ENCODE measurements at regions not wholly inside any gene's neighbourhood (a gene's known extent, or its start where the extent isn't known, plus 50 kb on each side); places are given as distances from the start of the nearest gene placed in this dataset.

GRCh38 chr16:72551649-72552048 is 379.7 kb upstream of the PMFBP1 start:
- Histone ChIP-seq H3K36me3 (no peaks in the 10 kb centered on the region), H3K4me3 (no peak overlapping the region), H3K27ac (no peak overlapping the region), H3K27me3 (no peaks in the 10 kb centered on the region), H3K4me1 (ENCODE audit: insufficient read depth) (no peaks in the 10 kb centered on the region), H3K9me3 (no peaks in the 10 kb centered on the region)
- intact Hi-C loops (cut with DNase I): no loop called here
- TF ChIP-seq, protein P1, sequence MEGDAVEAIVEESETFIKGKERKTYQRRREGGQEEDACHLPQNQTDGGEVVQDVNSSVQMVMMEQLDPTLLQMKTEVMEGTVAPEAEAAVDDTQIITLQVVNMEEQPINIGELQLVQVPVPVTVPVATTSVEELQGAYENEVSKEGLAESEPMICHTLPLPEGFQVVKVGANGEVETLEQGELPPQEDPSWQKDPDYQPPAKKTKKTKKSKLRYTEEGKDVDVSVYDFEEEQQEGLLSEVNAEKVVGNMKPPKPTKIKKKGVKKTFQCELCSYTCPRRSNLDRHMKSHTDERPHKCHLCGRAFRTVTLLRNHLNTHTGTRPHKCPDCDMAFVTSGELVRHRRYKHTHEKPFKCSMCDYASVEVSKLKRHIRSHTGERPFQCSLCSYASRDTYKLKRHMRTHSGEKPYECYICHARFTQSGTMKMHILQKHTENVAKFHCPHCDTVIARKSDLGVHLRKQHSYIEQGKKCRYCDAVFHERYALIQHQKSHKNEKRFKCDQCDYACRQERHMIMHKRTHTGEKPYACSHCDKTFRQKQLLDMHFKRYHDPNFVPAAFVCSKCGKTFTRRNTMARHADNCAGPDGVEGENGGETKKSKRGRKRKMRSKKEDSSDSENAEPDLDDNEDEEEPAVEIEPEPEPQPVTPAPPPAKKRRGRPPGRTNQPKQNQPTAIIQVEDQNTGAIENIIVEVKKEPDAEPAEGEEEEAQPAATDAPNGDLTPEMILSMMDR (IDR thresholded peaks at IDR 0.05): no peak
- 90 to 99% (median 92%) methylated on average over 1 of the region's 1 CpG for WGBS, 3 donors
- no peak for DNase-seq

- Histone ChIP-seq H3K27ac (no peak overlapping the region), H3K36me3 (no peaks in the 10 kb centered on the region), H3K4me3 (no peak overlapping the region), H3K4me1 (ENCODE audit: insufficient read depth) (no peaks in the 10 kb centered on the region), H3K27me3 (no peaks in the 10 kb centered on the region), H3K9me3 (no peaks in the 10 kb centered on the region)
- TF ChIP-seq EP300 (IDR thresholded peaks at IDR 0.05) (no peak), POLR2A (IDR thresholded peaks at IDR 0.05) (no peak)
- TF ChIP-seq, protein P1 (IDR thresholded peaks at IDR 0.05): no peak
- 89 to 94% (median 91%) methylated on average over 2 of the region's 2 CpGs for WGBS, 3 donors
- intact Hi-C loops (cut with DNase I): no loop called here
- no peak for DNase-seq
These were observed 377.9 kb upstream of the PMFBP1 start for GRCh38 chr16:72549878-72550277.

- WGBS, 3 donors: 96 to 100% (median 98%) methylated on average over 2 of the region's 2 CpGs
- Histone ChIP-seq H3K4me1 (ENCODE audit: insufficient read depth) (no peaks in the 10 kb centered on the region), H3K4me3 (no peak overlapping the region), H3K27me3 (no peaks in the 10 kb centered on the region), H3K27ac (no peak overlapping the region), H3K36me3 (no peaks in the 10 kb centered on the region), H3K9me3 (no peaks in the 10 kb centered on the region)
- intact Hi-C loops (cut with DNase I): no loop called here
- DNase-seq: no peak
- no peak for TF ChIP-seq EP300 (IDR thresholded peaks at IDR 0.05)
- TF ChIP-seq, protein P1 (IDR thresholded peaks at IDR 0.05): no peak
- no peak for TF ChIP-seq POLR2A (IDR thresholded peaks at IDR 0.05)
These were observed 370.1 kb upstream of the PMFBP1 start for GRCh38 chr16:72542102-72542501.

DNA sequence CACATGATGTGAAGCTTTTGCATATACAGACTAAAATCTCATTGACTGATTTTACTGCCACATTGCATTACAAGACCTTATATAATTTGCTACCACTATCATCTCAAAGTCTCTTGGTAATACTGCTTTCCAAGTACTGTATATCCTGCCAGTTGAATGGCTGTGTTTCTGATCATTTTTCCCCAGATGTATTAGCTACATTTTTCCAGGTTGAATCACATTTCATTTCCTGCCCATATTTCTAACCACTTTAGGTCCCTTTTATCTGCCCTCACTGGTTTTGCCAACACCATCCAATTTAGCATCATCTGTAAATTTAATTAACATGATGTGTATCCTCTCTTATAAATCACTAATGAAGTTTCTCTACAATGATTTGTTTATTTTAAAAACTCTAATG is 365.7 kb upstream of the PMFBP1 start:
- Histone ChIP-seq H3K27me3 (no peaks in the 10 kb centered on the region), H3K27ac (no peak overlapping the region), H3K4me1 (ENCODE audit: insufficient read depth) (peaks cover 2% of the 10 kb centered on the region), H3K4me3 (no peak overlapping the region), H3K36me3 (no peaks in the 10 kb centered on the region), H3K9me3 (no peaks in the 10 kb centered on the region)
- TF ChIP-seq EP300 (IDR thresholded peaks at IDR 0.05): no peak
- no peak for TF ChIP-seq POLR2A (IDR thresholded peaks at IDR 0.05)
- TF ChIP-seq, protein P1 (IDR thresholded peaks at IDR 0.05): no peak
- intact Hi-C loops (cut with DNase I): no loop called here
- no peak for DNase-seq
